ENCODE measurements at regions not wholly inside any gene's neighbourhood (a gene's known extent, or its start where the extent isn't known, plus 50 kb on each side); places are given as distances from the start of the nearest gene placed in this dataset.
"Not testable (repeated sequence)": the region's sequence is repeated elsewhere in the genome, so short reads cannot be mapped to it uniquely, and the experiment has no call there.

GRCh38 chr1:101444381-101444780 is 207.6 kb downstream of the S1PR1 start:
- peaks cover 4% of the 10 kb centered on the region for H3K4me1 Mint-ChIP-seq (ENCODE audit: unreplicated experiment)
- H3K27ac Mint-ChIP-seq, result no peak overlapping the region
- H3K4me3 Mint-ChIP-seq, result no peak overlapping the region
- no peak for DNase-seq (ENCODE audit: extremely low spot score, unreplicated experiment)
- TF ChIP-seq CTCF (conservative IDR thresholded peaks at IDR 0.05), result no peak
- H3K9me3 Mint-ChIP-seq, result no peaks in the 10 kb centered on the region
- H3K27me3 Mint-ChIP-seq, result peaks cover under 1% of the 10 kb centered on the region
- H3K36me3 Mint-ChIP-seq, result no peaks in the 10 kb centered on the region

DNA sequence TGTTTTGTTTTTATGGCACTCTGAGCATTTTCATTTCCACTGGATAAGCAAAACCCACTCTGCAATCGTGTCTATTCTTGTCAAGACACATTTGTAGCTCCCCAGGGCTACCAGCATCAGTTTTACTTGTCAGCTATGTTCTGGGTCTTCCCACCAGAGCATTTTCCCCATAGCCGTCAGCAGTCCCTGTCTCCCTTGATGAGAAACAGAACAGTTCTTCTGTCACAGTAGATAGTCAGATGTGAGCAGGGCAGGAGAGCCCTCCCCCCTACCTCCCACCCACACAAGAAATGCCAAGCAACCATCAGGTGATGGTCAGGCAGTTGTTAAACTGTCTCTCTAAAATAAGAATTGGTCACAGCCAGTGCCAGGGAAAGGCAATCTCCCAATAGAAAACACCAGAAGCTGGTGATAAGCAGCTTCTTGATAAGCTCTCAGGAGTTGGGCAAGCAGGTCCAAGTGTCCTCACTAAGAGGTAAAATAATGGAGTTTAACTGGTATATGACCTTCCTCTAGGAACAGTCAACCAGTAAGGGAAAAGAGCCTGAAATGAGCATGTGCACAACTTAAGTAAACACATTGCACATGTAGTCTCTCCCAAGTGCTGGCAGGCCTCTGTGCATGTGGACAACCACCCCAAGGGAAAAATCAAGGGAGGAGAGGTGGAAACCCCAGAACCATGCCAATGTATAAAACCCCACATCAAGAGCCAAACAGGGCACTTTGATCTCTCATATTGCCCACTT is 208.2 kb downstream of the S1PR1 start:
- DNase-seq (ENCODE audit: extremely low spot score, unreplicated experiment), result no peak
- no peak for TF ChIP-seq CTCF (conservative IDR thresholded peaks at IDR 0.05)
- Mint-ChIP-seq H3K36me3 (no peaks in the 10 kb centered on the region), H3K27me3 (peaks cover 4% of the 10 kb centered on the region), H3K9me3 (no peaks in the 10 kb centered on the region), H3K4me1 (ENCODE audit: unreplicated experiment) (peaks cover 4% of the 10 kb centered on the region), H3K4me3 (no peak overlapping the region), H3K27ac (no peak overlapping the region)

GRCh38 chr1:101448018-101448417 is 211.2 kb downstream of the S1PR1 start:
- no peak for TF ChIP-seq CTCF (conservative IDR thresholded peaks at IDR 0.05)
- peaks cover 4% of the 10 kb centered on the region for H3K4me1 Mint-ChIP-seq (ENCODE audit: unreplicated experiment)
- peaks cover 4% of the 10 kb centered on the region for H3K27me3 Mint-ChIP-seq
- no peaks in the 10 kb centered on the region for H3K9me3 Mint-ChIP-seq
- no peak for DNase-seq (ENCODE audit: extremely low spot score, unreplicated experiment)
- no peak overlapping the region for H3K4me3 Mint-ChIP-seq
- no peaks in the 10 kb centered on the region for H3K36me3 Mint-ChIP-seq
- H3K27ac Mint-ChIP-seq, result no peak overlapping the region

- H3K4me1 Mint-ChIP-seq (ENCODE audit: unreplicated experiment); H3K9me3 Mint-ChIP-seq; H3K27me3 Mint-ChIP-seq; DNase-seq (ENCODE audit: extremely low spot score, unreplicated experiment); H3K4me3 Mint-ChIP-seq; H3K27ac Mint-ChIP-seq; H3K36me3 Mint-ChIP-seq: not testable (repeated sequence)
Observed at GRCh38 chr1:101450691-101451090, 213.9 kb downstream of the S1PR1 start.

GRCh38 chr1:101451888-101452287 is 215.1 kb downstream of the S1PR1 start:
- no peaks in the 10 kb centered on the region for H3K36me3 Mint-ChIP-seq
- DNase-seq (ENCODE audit: extremely low spot score, unreplicated experiment), result no peak
- no peaks in the 10 kb centered on the region for H3K4me1 Mint-ChIP-seq (ENCODE audit: unreplicated experiment)
- H3K4me3 Mint-ChIP-seq, result no peak overlapping the region
- H3K27ac Mint-ChIP-seq, result no peak overlapping the region
- H3K27me3 Mint-ChIP-seq, result peaks cover 4% of the 10 kb centered on the region
- TF ChIP-seq CTCF (conservative IDR thresholded peaks at IDR 0.05), result no peak
- H3K9me3 Mint-ChIP-seq, result no peaks in the 10 kb centered on the region

- no peak overlapping the region for H3K4me3 Mint-ChIP-seq
- DNase-seq (ENCODE audit: extremely low spot score, unreplicated experiment), result no peak
- H3K4me1 Mint-ChIP-seq (ENCODE audit: unreplicated experiment), result no peaks in the 10 kb centered on the region
- no peak for TF ChIP-seq CTCF (conservative IDR thresholded peaks at IDR 0.05)
- no peak overlapping the region for H3K27ac Mint-ChIP-seq
- no peaks in the 10 kb centered on the region for H3K36me3 Mint-ChIP-seq
- H3K9me3 Mint-ChIP-seq, result no peaks in the 10 kb centered on the region
- H3K27me3 Mint-ChIP-seq, result peaks cover 4% of the 10 kb centered on the region
Observed at GRCh38 chr1:101452825-101453224, 216.0 kb downstream of the S1PR1 start.
